Suprapubic skin (tissue), 4 donors: ENCODE measurements at regions not wholly inside any gene's neighbourhood (a gene's known extent, or its start where the extent isn't known, plus 50 kb on each side); places are given as distances from the start of the nearest gene placed in this dataset.

Experiments used
- DNase-seq, 2 donors: peaks; one replicate each; pipeline ENCODE4 v3.0.0-alpha.2; 2019; ENCODE audit warnings: low spot score in 2 of 2
- H3K27ac ChIP-seq: fragments of 200-600 bp; sonication (generic); one replicate; pipeline ENCODE4 v1.5.1; 2019
- H3K27me3 ChIP-seq: fragments of 200-600 bp; sonication (generic); one replicate; pipeline ENCODE4 v1.5.1; 2019
- H3K36me3 ChIP-seq: fragments of 200-600 bp; sonication (generic); one replicate; pipeline ENCODE4 v1.5.1; 2019
- H3K4me1 ChIP-seq: fragments of 200-600 bp; sonication (generic); one replicate; pipeline ENCODE4 v1.5.1; 2019
- H3K4me3 ChIP-seq: fragments of 200-600 bp; sonication (generic); one replicate; pipeline ENCODE4 v1.5.1; 2019; ENCODE audit warnings: mild to moderate bottlenecking
- H3K9me3 ChIP-seq: fragments of 200-600 bp; sonication (generic); one replicate; pipeline ENCODE4 v1.5.1; 2019
- EP300 ChIP-seq: sonication (generic); formaldehyde crosslinking; IDR thresholded peaks from one replicate; pipeline ENCODE4 v1.6.1; 2017; ENCODE audit warnings: antibody characterized with exemption
- POLR2A ChIP-seq, 2 donors: fragments of 450-650 bp; IDR thresholded peaks; one replicate each; pipeline ENCODE4 v1.6.1; 2017; ENCODE audit warnings: antibody characterized with exemption in 2 of 2, mild to moderate bottlenecking in 2 of 2, moderate library complexity in 2 of 2
- POLR2AphosphoS5 ChIP-seq, 3 donors: sonication (generic); formaldehyde crosslinking; IDR thresholded peaks; one replicate each; pipeline ENCODE4 v1.6.1; 2017; ENCODE audit warnings: antibody characterized with exemption in 3 of 3
- WGBS: methylation state at CpG from one replicate; pipeline ENCODE4 v1.1.5; 2018; 5-methylcytosine and 5-hydroxymethylcytosine counted together
- TF ChIP-seq, protein P1 (sequence below), 2 donors: fragments of 200-600 bp in 1 of 2; fragments of 450-650 bp in 1 of 2; sonication (generic) in 1 of 2; IDR thresholded peaks; one replicate each; pipeline ENCODE4 v1.5.1; 2016 to 2019; ENCODE audit warnings: antibody characterized with exemption in 2 of 2, mild to moderate bottlenecking in 1 of 2, moderate library complexity in 1 of 2

DNA sequence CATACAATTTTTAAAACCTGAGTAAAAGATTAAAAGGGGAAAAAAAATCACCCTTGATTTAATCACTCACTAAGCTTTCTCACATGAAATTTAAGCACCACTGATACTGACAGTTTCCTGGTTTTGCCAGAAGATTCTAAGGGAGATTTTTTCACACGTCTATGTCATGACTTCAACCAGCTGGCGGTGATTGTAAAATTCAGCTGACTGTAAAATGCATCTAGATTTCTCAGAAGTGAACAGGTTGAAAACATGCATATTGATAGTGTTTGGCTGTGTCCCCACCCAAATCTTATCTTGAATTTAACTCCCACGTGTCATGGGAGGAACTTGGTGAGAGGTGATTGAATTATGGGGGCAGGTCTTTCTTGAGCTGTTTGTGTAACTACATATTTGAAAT lies 566.8 kb downstream of the PCDH18 start:
- 66% methylated on average over 3 of the region's 3 CpGs for WGBS
- TF ChIP-seq, protein P1, sequence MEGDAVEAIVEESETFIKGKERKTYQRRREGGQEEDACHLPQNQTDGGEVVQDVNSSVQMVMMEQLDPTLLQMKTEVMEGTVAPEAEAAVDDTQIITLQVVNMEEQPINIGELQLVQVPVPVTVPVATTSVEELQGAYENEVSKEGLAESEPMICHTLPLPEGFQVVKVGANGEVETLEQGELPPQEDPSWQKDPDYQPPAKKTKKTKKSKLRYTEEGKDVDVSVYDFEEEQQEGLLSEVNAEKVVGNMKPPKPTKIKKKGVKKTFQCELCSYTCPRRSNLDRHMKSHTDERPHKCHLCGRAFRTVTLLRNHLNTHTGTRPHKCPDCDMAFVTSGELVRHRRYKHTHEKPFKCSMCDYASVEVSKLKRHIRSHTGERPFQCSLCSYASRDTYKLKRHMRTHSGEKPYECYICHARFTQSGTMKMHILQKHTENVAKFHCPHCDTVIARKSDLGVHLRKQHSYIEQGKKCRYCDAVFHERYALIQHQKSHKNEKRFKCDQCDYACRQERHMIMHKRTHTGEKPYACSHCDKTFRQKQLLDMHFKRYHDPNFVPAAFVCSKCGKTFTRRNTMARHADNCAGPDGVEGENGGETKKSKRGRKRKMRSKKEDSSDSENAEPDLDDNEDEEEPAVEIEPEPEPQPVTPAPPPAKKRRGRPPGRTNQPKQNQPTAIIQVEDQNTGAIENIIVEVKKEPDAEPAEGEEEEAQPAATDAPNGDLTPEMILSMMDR (IDR thresholded peaks at IDR 0.05), result no peak
- TF ChIP-seq EP300, result no peak
- TF ChIP-seq POLR2A (IDR thresholded peaks at IDR 0.05), result no peak
- TF ChIP-seq POLR2AphosphoS5 (IDR thresholded peaks at IDR 0.05), result no peak

DNA sequence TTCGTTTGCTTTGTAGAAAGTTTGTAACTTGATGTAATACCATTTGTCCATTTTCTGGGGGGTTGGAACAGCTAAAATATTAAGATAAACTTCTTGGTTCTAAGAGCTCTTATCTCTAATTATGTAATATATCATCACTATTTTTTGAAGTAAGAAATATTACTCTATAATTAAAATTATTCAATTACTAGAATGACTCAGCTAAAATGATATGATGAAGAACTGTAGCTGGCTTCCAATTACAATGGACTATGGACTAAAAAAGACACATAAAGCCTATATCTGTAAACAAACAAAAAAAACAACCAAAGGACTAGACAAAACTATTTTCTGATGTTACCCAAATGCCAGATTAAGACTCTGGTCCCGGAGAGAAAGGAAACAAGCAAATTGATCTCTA lies 569.4 kb downstream of the PCDH18 start:
- Histone ChIP-seq H3K36me3 (no peaks in the 10 kb centered on the region), H3K9me3 (no peaks in the 10 kb centered on the region), H3K4me3 (no peak overlapping the region), H3K27me3 (no peaks in the 10 kb centered on the region), H3K4me1 (no peaks in the 10 kb centered on the region), H3K27ac (no peak overlapping the region)
- DNase-seq, result no peak
- TF ChIP-seq POLR2A (IDR thresholded peaks at IDR 0.05), result no peak
- TF ChIP-seq EP300, result no peak
- TF ChIP-seq POLR2AphosphoS5 (IDR thresholded peaks at IDR 0.05), result no peak
- TF ChIP-seq, protein P1 (IDR thresholded peaks at IDR 0.05), result no peak
- WGBS, result 79% methylated on average over 2 of the region's 2 CpGs

More for the DNA sequence above, 566.8 kb downstream of the PCDH18 start:
- no peaks in the 10 kb centered on the region for H3K27me3 ChIP-seq
- H3K36me3 ChIP-seq, result no peaks in the 10 kb centered on the region
- no peak for DNase-seq
- H3K4me3 ChIP-seq, result no peak overlapping the region
- H3K9me3 ChIP-seq, result no peaks in the 10 kb centered on the region
- no peak overlapping the region for H3K27ac ChIP-seq
- H3K4me1 ChIP-seq, result no peaks in the 10 kb centered on the region

DNA sequence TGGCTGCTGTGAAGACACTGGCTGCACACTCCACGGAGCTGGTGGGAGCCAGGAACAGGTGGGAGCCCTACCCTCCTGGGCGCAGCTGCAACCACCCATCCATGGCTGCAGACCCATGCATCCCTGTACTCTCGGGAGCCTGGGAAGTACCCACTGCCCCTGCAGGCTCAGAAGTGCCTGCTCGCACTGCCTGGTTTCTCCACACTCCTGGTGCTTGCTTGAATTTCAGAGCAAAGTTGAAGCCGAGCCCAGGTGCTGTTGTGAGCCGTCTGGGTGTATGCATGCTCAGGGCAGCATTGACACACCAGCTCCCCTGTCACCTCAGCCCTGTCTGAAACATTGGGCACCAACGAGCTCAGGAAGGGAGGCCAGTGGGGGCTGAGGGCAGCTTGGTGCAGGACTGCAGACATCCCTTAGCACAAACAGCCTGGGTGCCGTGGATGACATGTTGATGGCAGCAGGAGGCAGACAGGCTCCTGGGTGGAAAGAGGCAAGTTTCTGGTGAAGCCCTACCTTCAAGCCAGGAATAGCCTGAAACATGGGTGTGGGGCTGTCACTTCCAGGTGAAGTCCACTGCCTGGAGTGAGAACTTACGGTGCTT lies 585.9 kb downstream of the PCDH18 start:
- no peak overlapping the region for H3K4me3 ChIP-seq
- H3K9me3 ChIP-seq, result no peaks in the 10 kb centered on the region
- H3K4me1 ChIP-seq, result no peaks in the 10 kb centered on the region
- 95% methylated on average over 3 of the region's 9 CpGs for WGBS
- TF ChIP-seq EP300, result no peak
- TF ChIP-seq, protein P1 (IDR thresholded peaks at IDR 0.05), result no peak
- TF ChIP-seq POLR2AphosphoS5 (IDR thresholded peaks at IDR 0.05), result no peak
- no peak for TF ChIP-seq POLR2A (IDR thresholded peaks at IDR 0.05)
- no peaks in the 10 kb centered on the region for H3K36me3 ChIP-seq
- no peaks in the 10 kb centered on the region for H3K27me3 ChIP-seq
- no peak overlapping the region for H3K27ac ChIP-seq
- no peak for DNase-seq

DNA sequence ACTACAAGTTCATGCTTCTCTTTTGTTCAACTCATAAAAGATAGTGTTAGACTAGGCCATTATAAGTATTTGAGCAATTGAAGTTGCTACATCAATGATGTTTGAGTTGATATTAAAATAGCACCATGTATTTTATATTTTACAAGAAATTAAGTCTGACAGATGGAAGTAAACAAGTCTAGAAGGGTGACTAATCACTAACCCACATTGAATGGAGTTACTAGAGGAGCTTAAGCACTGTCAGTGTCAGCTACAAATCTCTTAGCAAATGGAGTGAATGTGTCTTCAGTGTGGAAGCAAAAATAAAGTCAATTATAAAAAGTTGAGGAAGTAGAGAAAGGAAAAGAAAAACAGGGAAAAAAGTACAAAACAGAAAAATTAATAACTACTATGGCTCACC lies 592.5 kb downstream of the PCDH18 start:
- H3K27me3 ChIP-seq, result no peaks in the 10 kb centered on the region
- no peaks in the 10 kb centered on the region for H3K9me3 ChIP-seq
- no peak for DNase-seq
- no peaks in the 10 kb centered on the region for H3K36me3 ChIP-seq
- H3K4me1 ChIP-seq, result no peaks in the 10 kb centered on the region
- H3K4me3 ChIP-seq, result no peak overlapping the region
- no peak overlapping the region for H3K27ac ChIP-seq
- TF ChIP-seq EP300 (no peak), POLR2AphosphoS5 (IDR thresholded peaks at IDR 0.05) (no peak)

DNA sequence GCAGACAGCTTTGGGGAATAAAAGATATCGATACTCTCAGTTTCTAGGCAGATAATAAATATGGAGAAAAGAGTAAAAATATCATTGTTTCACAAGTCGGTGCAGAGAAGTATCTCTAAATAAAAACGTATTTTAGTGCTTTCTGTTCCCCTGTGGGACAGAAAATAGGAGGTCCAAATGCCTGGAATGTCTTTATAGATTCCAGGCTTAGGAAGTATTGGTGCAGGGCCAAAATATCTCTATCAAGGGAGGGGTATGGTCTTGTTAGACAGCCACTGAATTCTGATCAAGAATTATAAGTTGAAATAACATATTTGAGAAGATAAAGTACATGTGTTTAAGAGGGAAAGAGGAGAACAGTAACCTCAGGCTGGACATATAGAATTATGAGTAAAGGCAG lies 596.4 kb downstream of the PCDH18 start:
- 40% methylated on average over 3 of the region's 3 CpGs for WGBS
- DNase-seq, result no peak

More for the DNA sequence above, 596.4 kb downstream of the PCDH18 start:
- no peaks in the 10 kb centered on the region for H3K36me3 ChIP-seq
- H3K27me3 ChIP-seq, result no peaks in the 10 kb centered on the region
- no peak overlapping the region for H3K4me3 ChIP-seq
- no peaks in the 10 kb centered on the region for H3K4me1 ChIP-seq
- no peaks in the 10 kb centered on the region for H3K9me3 ChIP-seq
- TF ChIP-seq POLR2AphosphoS5 (IDR thresholded peaks at IDR 0.05) (no peak), EP300 (no peak), POLR2A (IDR thresholded peaks at IDR 0.05) (no peak)
- TF ChIP-seq, protein P1 (IDR thresholded peaks at IDR 0.05), result no peak
- H3K27ac ChIP-seq, result no peak overlapping the region
